Liver (tissue), 3 donors: ENCODE measurements at regions not wholly inside any gene's neighbourhood (a gene's known extent, or its start where the extent isn't known, plus 50 kb on each side); places are given as distances from the start of the nearest gene placed in this dataset.

Source experiments
- HNF4A ChIP-seq, 2 donors: conservative IDR thresholded peaks; 2 replicates each; pipeline ENCODE4 v1.6.1; 2016; ENCODE audit warnings: antibody characterized with exemption in 2 of 2, mild to moderate bottlenecking in 2 of 2
- JUND ChIP-seq, 2 donors: IDR thresholded peaks; 2 replicates each; pipeline ENCODE4 v1.6.1; 2016; ENCODE audit warnings: antibody characterized with exemption in 2 of 2
- RAD21 ChIP-seq, 2 donors: IDR thresholded peaks; 2 replicates each; pipeline ENCODE4 v1.6.1; 2016; ENCODE audit warnings: antibody characterized with exemption in 2 of 2, mild to moderate bottlenecking in 2 of 2
- RXRA ChIP-seq, 2 donors: IDR thresholded peaks; 2 replicates each; pipeline ENCODE4 v1.6.1; 2017 to 2018; ENCODE audit warnings: antibody characterized with exemption in 2 of 2, mild to moderate bottlenecking in 1 of 2
- SP1 ChIP-seq: IDR thresholded peaks from 2 replicates; pipeline ENCODE4 v1.6.1; 2018; ENCODE audit warnings: antibody characterized with exemption, mild to moderate bottlenecking
- TAF1 ChIP-seq: conservative IDR thresholded peaks from 2 replicates; pipeline ENCODE4 v1.6.1; 2016; ENCODE audit warnings: antibody characterized with exemption, mild to moderate bottlenecking
- TF ChIP-seq, protein P1 (sequence below): fragments of 150-350 bp; IDR thresholded peaks from 2 replicates; pipeline ENCODE4 v1.5.1; 2017; ENCODE audit warnings: improper control_type of control experiment, low read depth, low read length; ENCODE audit not compliant: missing input control
- TF ChIP-seq, protein P2 (sequence below): IDR thresholded peaks from 2 replicates; pipeline ENCODE4 v1.6.1; 2016; ENCODE audit warnings: antibody characterized with exemption
- TF ChIP-seq, protein P3 (sequence below): IDR thresholded peaks from 2 replicates; pipeline ENCODE4 v1.6.1; 2016; ENCODE audit warnings: antibody characterized with exemption
- TF ChIP-seq, protein P4 (sequence below): IDR thresholded peaks from 2 replicates; pipeline ENCODE4 v1.6.1; 2016; ENCODE audit warnings: antibody characterized with exemption, mild to moderate bottlenecking
- donor health status: healthy.
- donor health status: healthy.

DNA sequence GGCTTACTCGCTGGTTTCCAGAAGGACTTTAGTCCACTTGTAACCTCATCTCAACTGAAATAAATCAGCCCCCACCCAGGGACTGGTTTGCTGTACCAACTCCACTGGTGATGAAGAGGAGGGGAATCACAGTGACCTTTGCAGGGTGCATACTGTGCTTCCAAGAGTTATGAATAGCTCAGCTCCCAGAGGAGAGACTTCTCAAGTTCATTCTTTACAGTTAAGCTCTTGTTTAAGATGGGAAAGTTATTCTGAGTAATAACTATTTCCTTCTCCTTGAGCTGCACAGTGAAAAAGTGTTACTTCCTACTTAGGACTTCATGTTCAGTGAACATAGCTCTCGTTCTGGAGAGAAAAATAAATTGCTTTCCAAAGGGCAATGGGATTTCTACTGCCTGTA lies 166.5 kb upstream of the ECI2 start:
- no peak for TF ChIP-seq TAF1
- TF ChIP-seq, protein P1, sequence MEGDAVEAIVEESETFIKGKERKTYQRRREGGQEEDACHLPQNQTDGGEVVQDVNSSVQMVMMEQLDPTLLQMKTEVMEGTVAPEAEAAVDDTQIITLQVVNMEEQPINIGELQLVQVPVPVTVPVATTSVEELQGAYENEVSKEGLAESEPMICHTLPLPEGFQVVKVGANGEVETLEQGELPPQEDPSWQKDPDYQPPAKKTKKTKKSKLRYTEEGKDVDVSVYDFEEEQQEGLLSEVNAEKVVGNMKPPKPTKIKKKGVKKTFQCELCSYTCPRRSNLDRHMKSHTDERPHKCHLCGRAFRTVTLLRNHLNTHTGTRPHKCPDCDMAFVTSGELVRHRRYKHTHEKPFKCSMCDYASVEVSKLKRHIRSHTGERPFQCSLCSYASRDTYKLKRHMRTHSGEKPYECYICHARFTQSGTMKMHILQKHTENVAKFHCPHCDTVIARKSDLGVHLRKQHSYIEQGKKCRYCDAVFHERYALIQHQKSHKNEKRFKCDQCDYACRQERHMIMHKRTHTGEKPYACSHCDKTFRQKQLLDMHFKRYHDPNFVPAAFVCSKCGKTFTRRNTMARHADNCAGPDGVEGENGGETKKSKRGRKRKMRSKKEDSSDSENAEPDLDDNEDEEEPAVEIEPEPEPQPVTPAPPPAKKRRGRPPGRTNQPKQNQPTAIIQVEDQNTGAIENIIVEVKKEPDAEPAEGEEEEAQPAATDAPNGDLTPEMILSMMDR = no peak
- TF ChIP-seq, protein P2, sequence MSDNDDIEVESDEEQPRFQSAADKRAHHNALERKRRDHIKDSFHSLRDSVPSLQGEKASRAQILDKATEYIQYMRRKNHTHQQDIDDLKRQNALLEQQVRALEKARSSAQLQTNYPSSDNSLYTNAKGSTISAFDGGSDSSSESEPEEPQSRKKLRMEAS = no peak
- TF ChIP-seq JUND (IDR thresholded peaks at IDR 0.05) = no peak
- TF ChIP-seq, protein P3, sequence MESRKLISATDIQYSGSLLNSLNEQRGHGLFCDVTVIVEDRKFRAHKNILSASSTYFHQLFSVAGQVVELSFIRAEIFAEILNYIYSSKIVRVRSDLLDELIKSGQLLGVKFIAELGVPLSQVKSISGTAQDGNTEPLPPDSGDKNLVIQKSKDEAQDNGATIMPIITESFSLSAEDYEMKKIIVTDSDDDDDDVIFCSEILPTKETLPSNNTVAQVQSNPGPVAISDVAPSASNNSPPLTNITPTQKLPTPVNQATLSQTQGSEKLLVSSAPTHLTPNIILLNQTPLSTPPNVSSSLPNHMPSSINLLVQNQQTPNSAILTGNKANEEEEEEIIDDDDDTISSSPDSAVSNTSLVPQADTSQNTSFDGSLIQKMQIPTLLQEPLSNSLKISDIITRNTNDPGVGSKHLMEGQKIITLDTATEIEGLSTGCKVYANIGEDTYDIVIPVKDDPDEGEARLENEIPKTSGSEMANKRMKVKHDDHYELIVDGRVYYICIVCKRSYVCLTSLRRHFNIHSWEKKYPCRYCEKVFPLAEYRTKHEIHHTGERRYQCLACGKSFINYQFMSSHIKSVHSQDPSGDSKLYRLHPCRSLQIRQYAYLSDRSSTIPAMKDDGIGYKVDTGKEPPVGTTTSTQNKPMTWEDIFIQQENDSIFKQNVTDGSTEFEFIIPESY = no peak
- no peak for TF ChIP-seq RAD21 (IDR thresholded peaks at IDR 0.05)
- no peak for TF ChIP-seq RXRA (IDR thresholded peaks at IDR 0.05)
- no peak for TF ChIP-seq SP1
- TF ChIP-seq, protein P4, sequence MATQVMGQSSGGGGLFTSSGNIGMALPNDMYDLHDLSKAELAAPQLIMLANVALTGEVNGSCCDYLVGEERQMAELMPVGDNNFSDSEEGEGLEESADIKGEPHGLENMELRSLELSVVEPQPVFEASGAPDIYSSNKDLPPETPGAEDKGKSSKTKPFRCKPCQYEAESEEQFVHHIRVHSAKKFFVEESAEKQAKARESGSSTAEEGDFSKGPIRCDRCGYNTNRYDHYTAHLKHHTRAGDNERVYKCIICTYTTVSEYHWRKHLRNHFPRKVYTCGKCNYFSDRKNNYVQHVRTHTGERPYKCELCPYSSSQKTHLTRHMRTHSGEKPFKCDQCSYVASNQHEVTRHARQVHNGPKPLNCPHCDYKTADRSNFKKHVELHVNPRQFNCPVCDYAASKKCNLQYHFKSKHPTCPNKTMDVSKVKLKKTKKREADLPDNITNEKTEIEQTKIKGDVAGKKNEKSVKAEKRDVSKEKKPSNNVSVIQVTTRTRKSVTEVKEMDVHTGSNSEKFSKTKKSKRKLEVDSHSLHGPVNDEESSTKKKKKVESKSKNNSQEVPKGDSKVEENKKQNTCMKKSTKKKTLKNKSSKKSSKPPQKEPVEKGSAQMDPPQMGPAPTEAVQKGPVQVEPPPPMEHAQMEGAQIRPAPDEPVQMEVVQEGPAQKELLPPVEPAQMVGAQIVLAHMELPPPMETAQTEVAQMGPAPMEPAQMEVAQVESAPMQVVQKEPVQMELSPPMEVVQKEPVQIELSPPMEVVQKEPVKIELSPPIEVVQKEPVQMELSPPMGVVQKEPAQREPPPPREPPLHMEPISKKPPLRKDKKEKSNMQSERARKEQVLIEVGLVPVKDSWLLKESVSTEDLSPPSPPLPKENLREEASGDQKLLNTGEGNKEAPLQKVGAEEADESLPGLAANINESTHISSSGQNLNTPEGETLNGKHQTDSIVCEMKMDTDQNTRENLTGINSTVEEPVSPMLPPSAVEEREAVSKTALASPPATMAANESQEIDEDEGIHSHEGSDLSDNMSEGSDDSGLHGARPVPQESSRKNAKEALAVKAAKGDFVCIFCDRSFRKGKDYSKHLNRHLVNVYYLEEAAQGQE = no peak
- no peak for TF ChIP-seq HNF4A (conservative IDR thresholded peaks at IDR 0.05)
